ENCODE measurements at regions not wholly inside any gene's neighbourhood (a gene's known extent, or its start where the extent isn't known, plus 50 kb on each side); places are given as distances from the start of the nearest gene placed in this dataset.

GRCh38 chr18:10279905-10280644 is 174.4 kb upstream of the APCDD1 start:
- DNase-seq (ENCODE audit: low spot score) = no peak

GRCh38 chr18:10284540-10285282 is 169.7 kb upstream of the APCDD1 start:
- DNase-seq (ENCODE audit: low spot score) = no peak

- DNase-seq (ENCODE audit: low spot score) = no peak
These were observed 169.2 kb upstream of the APCDD1 start for GRCh38 chr18:10285283-10285640.

- no peak for DNase-seq (ENCODE audit: low spot score)
These were observed 167.8 kb upstream of the APCDD1 start for GRCh38 chr18:10286580-10287150.

GRCh38 chr18:10289251-10289650 is 165.2 kb upstream of the APCDD1 start:
- DNase-seq (ENCODE audit: low spot score) = no peak

- DNase-seq (ENCODE audit: low spot score) = no peak
These were observed 164.3 kb upstream of the APCDD1 start for GRCh38 chr18:10289951-10290637.

- DNase-seq (ENCODE audit: low spot score) = no peak
These were observed 163.7 kb upstream of the APCDD1 start for GRCh38 chr18:10290638-10291235.

- DNase-seq (ENCODE audit: low spot score) = no peak
These were observed 162.9 kb upstream of the APCDD1 start for GRCh38 chr18:10291568-10291981.

GRCh38 chr18:10293966-10294365 is 160.5 kb upstream of the APCDD1 start:
- no peak for DNase-seq (ENCODE audit: low spot score)

- DNase-seq (ENCODE audit: low spot score) = no peak
These were observed 158.7 kb upstream of the APCDD1 start for GRCh38 chr18:10295751-10296150.

- no peak for DNase-seq (ENCODE audit: low spot score)
These were observed 157.9 kb upstream of the APCDD1 start for GRCh38 chr18:10296491-10296890.

- DNase-seq (ENCODE audit: low spot score) = no peak
These were observed 157.3 kb upstream of the APCDD1 start for GRCh38 chr18:10297086-10297485.

GRCh38 chr18:10298346-10298745 is 156.1 kb upstream of the APCDD1 start:
- no peak for DNase-seq (ENCODE audit: low spot score)

- no peak for DNase-seq (ENCODE audit: low spot score)
These were observed 154.8 kb upstream of the APCDD1 start for GRCh38 chr18:10299643-10300042.

- no peak for DNase-seq (ENCODE audit: low spot score)
These were observed 153.7 kb upstream of the APCDD1 start for GRCh38 chr18:10300739-10301138.

- no peak for DNase-seq (ENCODE audit: low spot score)
These were observed 152.5 kb upstream of the APCDD1 start for GRCh38 chr18:10301831-10302483.

- no peak for DNase-seq (ENCODE audit: low spot score)
These were observed 151.3 kb upstream of the APCDD1 start for GRCh38 chr18:10303171-10303570.

- no peak for DNase-seq (ENCODE audit: low spot score)
These were observed 149.6 kb upstream of the APCDD1 start for GRCh38 chr18:10304853-10305252.

GRCh38 chr18:10306779-10307178 is 147.7 kb upstream of the APCDD1 start:
- DNase-seq (ENCODE audit: low spot score) = no peak

- DNase-seq (ENCODE audit: low spot score) = no peak
These were observed 146.3 kb upstream of the APCDD1 start for GRCh38 chr18:10308154-10308553.

GRCh38 chr18:10310626-10311025 is 143.8 kb upstream of the APCDD1 start:
- no peak for DNase-seq (ENCODE audit: low spot score)

Data from COLO829 (cell line).